ENCODE measurements at regions not wholly inside any gene's neighbourhood (a gene's known extent, or its start where the extent isn't known, plus 50 kb on each side); places are given as distances from the start of the nearest gene placed in this dataset.

GRCh38 chr20:22752324-22752723, 168.0 kb upstream of the FOXA2 start:
- no peak for TF ChIP-seq CTCF (IDR thresholded peaks at IDR 0.05; ENCODE audit: low read depth, low read length)
- no peak for TF ChIP-seq EZH2phosphoT487 (IDR thresholded peaks at IDR 0.05; ENCODE audit: low read depth)

Measured in OCI-LY3 (cell line).